PC-3 (cell line): ENCODE measurements at regions not wholly inside any gene's neighbourhood (a gene's known extent, or its start where the extent isn't known, plus 50 kb on each side); places are given as distances from the start of the nearest gene placed in this dataset.

Experiments
- CTCF ChIP-seq: fragments of 300-600 bp; sonication (generic); conservative IDR thresholded peaks from 2 replicates; pipeline ENCODE4 v1.5.1; 2017; ENCODE audit warnings: antibody characterized with exemption, low read depth, mild to moderate bottlenecking, low read length
- EZH2 ChIP-seq: fragments of 300-600 bp; sonication (generic); IDR thresholded peaks from one replicate; pipeline ENCODE4 v1.6.1; 2017; ENCODE audit warnings: antibody characterized with exemption, mild to moderate bottlenecking, low read length; ENCODE audit not compliant: unreplicated experiment
- EZH2phosphoT487 ChIP-seq: fragments of 300-600 bp; sonication (generic); IDR thresholded peaks from 2 replicates; pipeline ENCODE4 v1.6.1; 2018; ENCODE audit warnings: mild to moderate bottlenecking, antibody characterized with exemption, low read length, borderline replicate concordance

- TF ChIP-seq CTCF: no peak
- no peak for TF ChIP-seq EZH2
- TF ChIP-seq EZH2phosphoT487: no peak
These were observed 128.2 kb upstream of the INPP4B start for GRCh38 chr4:142974328-142974727.
